Left kidney (tissue), 1 donor: ENCODE measurements at regions not wholly inside any gene's neighbourhood (a gene's known extent, or its start where the extent isn't known, plus 50 kb on each side); places are given as distances from the start of the nearest gene placed in this dataset.
"Not testable (repeated sequence)": the region's sequence is repeated elsewhere in the genome, so short reads cannot be mapped to it uniquely, and the experiment has no call there.

Experiments used
- DNase-seq: peaks from one replicate; pipeline ENCODE4 v3.0.0-alpha.2; 2013

GRCh38 chr5:166898166-166898565 is 1393.3 kb upstream of the WWC1 start:
- no peak for DNase-seq

- no peak for DNase-seq
These were observed 1392.1 kb upstream of the WWC1 start for GRCh38 chr5:166899343-166899742.

- DNase-seq = no peak
These were observed 1386.9 kb upstream of the WWC1 start for GRCh38 chr5:166904571-166904970.

DNA sequence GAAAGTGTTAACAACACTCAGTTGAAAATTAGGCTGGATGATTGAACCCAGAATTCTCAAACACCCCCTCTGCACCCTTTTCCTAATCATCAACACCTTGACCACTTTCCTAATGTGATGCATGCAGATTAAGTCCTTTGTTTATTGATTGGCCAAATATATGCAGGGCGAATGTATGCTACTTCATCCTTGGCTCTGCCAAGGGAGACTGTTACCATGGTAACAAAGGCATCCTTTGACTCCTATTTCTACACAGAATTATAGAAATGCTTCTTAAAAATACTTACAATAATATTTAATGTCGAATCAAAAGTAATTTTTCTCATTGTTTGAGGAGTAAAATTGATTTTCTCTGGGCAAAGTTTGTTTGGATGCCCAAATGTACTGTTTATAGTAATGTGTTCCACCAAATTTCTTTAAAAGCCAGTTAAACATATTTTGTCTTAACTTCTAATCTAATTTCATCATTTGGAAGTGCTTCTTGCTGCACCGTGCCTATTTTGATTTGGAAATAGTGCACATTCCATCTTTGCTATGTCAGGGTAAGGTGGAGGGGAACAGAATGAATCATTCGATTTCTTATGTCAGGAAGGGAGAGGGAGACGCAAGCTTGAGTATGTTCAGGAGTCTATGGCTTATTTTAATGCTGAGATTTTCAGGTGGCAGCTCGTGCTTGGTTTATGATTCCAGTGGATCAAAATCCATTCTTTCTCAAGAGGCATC is 1384.3 kb upstream of the WWC1 start:
- DNase-seq = no peak

DNA sequence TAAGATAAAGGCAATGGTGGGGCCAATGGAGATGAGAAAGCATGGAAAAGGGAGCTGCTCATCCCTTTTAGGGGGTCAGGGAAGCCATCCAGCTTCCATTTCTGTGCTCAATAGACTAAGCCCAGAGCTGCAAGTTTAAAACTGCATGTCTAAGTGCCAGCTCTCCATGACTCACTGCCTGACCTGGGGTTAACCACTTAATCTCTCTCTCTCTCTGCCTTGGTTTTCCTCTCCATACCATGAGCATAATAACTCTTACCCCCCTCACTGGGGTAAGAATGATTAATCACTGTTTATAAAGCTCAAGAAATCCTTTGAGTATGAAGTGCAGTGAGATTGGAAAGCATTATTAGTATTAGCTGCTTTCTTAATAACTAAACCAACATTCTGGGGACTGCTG is 1382.4 kb upstream of the WWC1 start:
- no peak for DNase-seq

GRCh38 chr5:166909926-166910325 is 1381.5 kb upstream of the WWC1 start:
- DNase-seq = no peak

DNA sequence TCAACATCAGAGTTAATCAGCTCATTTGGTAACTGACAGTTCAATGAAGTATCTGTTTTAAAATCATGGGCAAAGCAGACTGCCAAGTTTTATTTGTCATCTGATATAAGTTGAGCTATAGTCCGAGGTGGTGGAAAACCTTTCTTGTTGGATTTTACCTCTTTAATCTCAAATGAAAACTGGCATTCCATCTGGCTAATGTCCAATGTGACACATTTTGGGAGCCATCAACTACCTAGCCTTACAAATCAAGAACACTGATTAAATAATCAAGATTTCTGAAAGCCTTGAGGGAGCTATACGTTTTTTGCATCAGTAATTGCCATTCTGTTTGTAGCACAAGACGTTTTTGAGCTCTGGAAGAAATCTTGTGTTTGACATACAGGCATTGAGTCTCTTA is 1380.5 kb upstream of the WWC1 start:
- DNase-seq = no peak

DNA sequence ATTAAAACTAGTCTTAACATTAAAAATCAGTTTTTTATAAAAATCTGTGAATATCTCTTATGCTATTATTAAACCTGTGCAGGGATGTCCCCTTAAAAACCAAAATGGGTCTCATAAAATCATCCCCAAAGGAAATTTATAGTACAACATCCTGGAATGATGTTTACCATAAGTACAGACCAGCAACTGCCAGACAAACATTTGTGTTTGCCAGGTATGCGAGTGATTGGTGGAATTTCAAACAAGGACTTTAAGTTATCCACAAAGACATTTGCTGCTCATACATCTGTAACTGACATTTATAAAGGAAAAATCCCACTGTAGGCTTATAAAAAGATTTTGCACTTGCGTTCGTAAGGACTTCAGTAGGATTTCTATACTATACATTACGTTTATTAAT is 1375.4 kb upstream of the WWC1 start:
- no peak for DNase-seq

- no peak for DNase-seq
These were observed 1365.3 kb upstream of the WWC1 start for GRCh38 chr5:166926138-166926537.

DNA sequence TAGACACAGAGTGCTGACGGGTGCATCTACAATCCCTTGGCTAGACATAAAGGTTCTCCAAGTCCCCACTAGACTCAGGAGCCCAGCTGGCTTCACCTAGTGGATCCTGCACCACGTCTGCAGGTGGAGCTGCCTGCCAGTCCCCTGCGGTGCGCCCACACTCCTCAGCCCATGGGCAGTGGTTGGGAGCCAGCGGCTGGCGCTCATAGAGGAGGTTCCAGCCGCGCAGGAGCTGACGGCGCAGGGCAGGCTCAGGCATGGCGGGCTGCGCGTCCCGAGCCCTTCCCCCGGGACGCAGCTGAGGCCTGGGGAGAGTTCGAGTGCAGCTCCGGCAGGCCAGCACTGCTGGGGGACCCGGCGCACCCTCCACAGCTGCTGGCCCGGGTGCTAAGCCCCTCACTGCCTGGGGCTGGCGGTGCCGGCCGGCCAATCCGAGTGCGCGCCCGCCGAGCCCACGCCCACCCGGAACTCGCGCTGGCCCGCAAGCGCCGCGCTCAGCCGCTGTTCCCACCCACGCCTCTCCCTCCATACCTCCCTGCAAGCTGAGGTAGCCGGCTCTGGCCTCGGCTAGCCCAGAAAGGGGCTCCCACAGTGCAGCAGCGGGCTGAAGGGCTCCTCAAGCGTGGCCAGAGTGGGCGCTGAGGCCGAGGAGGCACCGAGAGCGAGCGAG is 1364.5 kb upstream of the WWC1 start:
- DNase-seq = not testable (repeated sequence)

GRCh38 chr5:166936351-166936750 is 1355.1 kb upstream of the WWC1 start:
- no peak for DNase-seq

GRCh38 chr5:166938071-166938470 is 1353.4 kb upstream of the WWC1 start:
- DNase-seq = no peak

GRCh38 chr5:166942948-166943347 is 1348.5 kb upstream of the WWC1 start:
- no peak for DNase-seq

DNA sequence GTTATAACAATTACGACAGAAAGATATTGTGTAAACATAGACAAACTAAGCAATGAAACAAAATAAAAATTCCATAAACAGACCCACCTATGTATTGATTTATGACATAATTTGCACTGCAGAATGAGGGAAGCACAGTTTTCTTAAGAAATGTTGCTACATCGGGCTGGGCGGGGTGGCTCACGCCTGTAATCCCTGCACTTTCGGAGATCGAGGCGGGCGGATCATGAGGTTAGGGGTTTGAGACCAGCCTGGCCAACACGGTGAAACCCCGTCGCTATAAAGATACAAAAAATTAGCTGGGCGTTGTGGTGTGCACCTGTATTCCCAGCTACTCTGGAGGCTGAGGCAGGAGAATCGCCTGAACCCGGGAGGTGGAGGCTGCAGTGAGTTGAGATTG is 1344.4 kb upstream of the WWC1 start:
- DNase-seq = no peak

- no peak for DNase-seq
These were observed 1342.8 kb upstream of the WWC1 start for GRCh38 chr5:166948679-166949078.

- no peak for DNase-seq
These were observed 1339.4 kb upstream of the WWC1 start for GRCh38 chr5:166952048-166952447.

DNA sequence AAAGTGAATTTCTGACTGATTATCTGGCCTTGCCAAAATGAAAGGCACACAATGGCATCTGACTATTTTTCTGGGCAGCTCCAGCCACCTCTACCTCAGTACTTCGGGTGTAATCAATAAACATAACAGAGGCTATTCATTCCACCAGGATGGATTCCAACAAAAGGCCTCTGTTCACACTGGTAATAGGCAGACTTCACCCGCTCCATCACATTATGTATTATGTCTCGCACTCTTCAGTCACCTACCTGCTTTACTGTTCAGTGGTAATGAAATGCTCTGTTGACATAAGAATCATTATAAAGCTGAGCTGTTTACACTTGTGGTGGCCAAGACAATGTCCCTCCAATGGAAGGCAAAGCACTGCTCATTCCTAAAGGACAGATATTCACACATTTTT is 1333.7 kb upstream of the WWC1 start:
- DNase-seq = no peak

DNA sequence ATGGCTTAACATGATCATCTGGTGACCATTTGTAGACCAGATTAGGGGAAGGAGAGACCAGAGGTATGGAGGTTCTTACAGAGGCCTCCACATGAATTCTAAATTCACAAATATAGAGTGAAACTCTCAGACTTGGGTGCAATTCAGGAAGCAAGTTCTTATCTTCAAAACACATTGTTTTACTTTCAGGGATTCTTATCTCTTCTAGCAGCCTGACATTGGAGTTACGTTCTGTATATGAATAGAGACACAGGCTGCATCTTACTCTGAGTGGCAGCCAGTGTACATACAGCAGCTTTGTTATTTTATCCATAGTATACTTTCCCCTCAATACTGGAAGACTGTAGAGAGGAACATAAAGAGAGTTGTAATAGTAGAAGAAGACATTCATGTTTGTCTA is 1331.7 kb upstream of the WWC1 start:
- no peak for DNase-seq

DNA sequence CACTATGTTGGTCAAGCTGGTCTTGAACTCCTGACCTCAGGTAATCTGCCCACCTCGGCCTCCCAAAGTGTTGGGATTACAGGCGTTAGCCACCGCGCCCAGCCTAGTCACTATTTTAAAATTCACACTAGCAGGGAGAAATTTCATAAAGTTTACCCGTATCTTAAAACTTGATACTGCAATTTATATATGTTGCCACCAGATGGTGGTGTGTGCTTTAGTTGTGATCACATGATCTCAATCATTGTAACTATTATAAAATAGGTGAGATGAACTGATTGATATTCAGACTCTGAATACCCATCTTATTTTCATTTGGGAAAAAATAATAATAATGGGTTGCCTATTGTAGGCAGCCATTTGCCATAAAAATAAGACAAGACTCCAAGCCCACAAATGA is 1330.4 kb upstream of the WWC1 start:
- DNase-seq = no peak

DNA sequence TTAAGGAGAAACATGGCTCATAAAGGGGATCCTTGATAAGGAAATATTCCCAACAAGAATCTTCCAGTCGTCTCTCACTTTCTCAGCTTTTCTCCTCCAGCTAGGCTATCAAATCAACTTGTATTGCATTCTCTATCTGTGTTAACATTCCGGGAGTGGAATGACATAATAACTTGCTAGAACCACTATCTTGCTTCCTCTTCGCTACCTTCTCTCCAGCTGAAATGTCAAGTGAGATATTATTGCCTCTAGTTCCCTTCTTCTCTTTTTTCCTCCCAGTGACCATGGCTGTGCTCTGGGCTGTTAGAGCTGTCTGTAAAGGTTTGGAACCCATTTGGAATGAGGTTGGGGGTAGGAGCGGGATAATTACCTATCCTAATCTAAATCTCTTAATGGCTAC is 1329.5 kb upstream of the WWC1 start:
- DNase-seq = no peak

DNA sequence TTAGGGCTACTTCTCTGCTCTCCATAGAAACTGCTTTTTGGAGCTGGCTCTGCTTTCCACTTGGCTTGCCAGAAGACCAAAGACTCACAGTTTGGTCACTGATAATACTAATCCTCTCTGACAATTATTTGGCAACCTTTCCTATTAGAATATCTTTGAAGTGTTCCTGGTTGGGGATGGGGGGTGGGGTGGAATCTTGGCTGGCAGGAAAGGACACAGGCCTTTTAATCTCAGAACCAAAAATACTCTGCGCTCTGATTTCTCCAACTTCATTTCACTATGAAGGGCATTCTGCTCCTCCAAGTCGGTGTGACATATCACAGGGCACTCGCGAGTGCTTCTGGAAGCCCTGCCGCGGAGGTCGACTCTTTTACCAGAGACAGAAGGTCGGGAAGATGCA is 1329.0 kb upstream of the WWC1 start:
- no peak for DNase-seq

DNA sequence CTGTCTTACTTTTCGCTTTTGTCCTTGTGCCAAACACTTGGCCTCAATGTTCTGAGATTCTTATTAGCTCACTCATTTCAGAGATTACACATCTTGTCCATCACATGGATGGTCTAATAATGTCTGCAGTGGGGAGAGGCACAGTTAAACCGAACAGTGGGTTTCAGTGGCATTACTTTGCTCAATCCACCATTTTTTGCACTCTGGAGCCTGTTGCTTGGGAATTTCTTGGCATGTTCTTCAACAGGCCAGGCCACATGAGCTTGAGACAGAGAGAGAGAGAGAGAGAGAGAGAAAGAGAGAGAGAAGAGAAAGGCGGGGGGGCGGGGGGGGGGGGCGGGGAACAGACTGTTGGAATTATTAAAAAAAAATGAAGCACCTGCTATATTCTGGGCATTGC is 1327.8 kb upstream of the WWC1 start:
- no peak for DNase-seq

DNA sequence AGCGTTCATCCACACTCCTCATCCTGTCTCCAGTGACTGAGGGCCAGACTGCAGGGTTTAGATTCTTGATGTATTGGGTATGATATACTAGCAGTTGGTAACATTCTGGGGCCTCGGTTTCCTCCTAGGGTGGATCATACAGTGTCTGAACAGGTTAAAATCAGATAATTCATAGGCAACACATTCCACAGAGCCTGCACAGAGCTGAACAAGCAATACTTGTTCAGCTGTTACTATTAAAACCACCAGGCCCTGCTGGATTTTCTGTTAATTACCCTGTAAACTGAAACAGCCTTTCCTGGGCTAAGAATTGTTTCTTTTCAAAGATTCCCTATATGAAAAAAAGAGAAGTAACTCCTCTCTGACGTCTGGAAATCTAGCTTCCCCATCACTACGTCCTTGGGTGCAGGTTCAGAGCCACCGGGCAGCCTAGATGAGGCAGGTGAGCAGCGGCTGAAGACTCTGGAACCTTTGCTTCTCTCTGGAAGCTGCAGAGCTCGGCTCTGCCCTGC is 1313.5 kb upstream of the WWC1 start:
- DNase-seq = no peak

GRCh38 chr5:166979307-166979895 is 1312.0 kb upstream of the WWC1 start:
- peak; percentile 13 for DNase-seq
